Left lobe of liver (tissue), 2 donors: ENCODE measurements at regions not wholly inside any gene's neighbourhood (a gene's known extent, or its start where the extent isn't known, plus 50 kb on each side); places are given as distances from the start of the nearest gene placed in this dataset.

ENCODE experiments used
- ATAC-seq: fragments of 200-7000 bp; cut with Tn5 transposase; one replicate; pipeline ENCODE4 v1.9.1; 2020; ENCODE audit warnings: mild to moderate bottlenecking, moderate library complexity
- DNase-seq: peaks from one replicate; pipeline ENCODE4 v3.0.0-alpha.2; 2020; ENCODE audit warnings: low spot score
- donor health status: DM: no; HTN: no; CAD: no; lungs with moderate emphysema.
- donor health status: DM: no; HTN: yes; CAD: no.

- DNase-seq (no peak), ATAC-seq (no peak)
Measured at GRCh38 chr1:198902655-198903054, 263.8 kb downstream of the PTPRC start.

GRCh38 chr1:198903203-198903602, 264.4 kb downstream of the PTPRC start:
- no peak for ATAC-seq
- no peak for DNase-seq

- DNase-seq (no peak), ATAC-seq (no peak)
Measured at GRCh38 chr1:198903621-198904020, 264.8 kb downstream of the PTPRC start.

DNA sequence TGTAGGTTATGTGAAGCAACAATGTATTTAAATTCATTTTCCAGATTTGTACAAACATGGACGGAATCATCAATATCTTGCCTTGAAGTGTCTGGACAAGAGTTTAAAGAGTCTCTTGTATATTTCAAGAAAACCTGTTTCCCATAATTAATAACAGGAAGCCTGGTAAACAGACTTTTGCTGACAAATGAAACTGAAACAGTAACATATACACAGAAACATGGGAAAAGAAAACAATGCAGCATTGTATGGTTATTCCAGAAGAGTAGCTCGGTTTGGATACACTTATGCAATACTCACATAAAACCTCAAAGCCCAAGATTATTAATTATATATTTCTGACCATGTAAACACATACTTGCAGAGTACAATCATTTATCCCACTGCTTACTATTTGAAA, 265.5 kb downstream of the PTPRC start:
- ATAC-seq = no peak
- no peak for DNase-seq

GRCh38 chr1:198906739-198907422, 268.0 kb downstream of the PTPRC start:
- ATAC-seq (no peak), DNase-seq (no peak)

DNA sequence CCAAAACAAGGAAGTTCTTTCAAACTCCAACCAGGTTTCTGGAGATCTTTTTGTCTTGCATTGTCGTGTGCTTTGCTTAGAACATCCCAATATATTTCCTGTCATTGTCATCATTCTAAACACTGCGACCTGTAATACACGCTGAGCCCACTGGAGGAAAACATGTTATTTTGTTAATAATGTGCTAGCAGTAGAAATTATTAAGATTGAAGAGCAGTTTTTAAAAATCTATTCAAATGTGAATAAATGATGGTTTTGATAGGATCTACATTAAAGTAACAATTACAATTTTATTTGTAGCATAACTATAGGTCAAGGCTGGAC, 268.5 kb downstream of the PTPRC start:
- DNase-seq (no peak), ATAC-seq (no peak)

GRCh38 chr1:198908995-198909394, 270.2 kb downstream of the PTPRC start:
- DNase-seq (no peak), ATAC-seq (no peak)

DNA sequence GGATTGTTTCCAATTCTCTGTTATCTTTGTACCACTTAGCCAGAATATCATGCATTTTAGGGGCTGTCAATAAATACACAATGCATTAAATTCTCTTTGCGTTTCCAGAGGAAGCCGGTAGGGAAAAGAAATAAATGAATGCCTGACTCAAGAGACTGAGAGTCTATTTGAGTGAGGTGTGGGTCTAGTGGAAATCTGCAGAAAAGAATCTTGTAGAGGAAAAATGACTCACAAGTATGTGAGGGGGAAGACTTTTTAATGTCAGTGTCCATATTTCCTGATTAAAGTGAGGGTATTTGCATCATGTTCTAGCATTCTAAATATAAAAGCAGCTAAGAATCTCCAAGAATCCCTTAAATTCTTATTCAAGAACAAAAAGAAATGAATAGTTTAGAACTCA, 271.1 kb downstream of the PTPRC start:
- DNase-seq (no peak), ATAC-seq (no peak)

- ATAC-seq = no peak
- DNase-seq = no peak
Measured at GRCh38 chr1:198910816-198911215, 272.0 kb downstream of the PTPRC start.

DNA sequence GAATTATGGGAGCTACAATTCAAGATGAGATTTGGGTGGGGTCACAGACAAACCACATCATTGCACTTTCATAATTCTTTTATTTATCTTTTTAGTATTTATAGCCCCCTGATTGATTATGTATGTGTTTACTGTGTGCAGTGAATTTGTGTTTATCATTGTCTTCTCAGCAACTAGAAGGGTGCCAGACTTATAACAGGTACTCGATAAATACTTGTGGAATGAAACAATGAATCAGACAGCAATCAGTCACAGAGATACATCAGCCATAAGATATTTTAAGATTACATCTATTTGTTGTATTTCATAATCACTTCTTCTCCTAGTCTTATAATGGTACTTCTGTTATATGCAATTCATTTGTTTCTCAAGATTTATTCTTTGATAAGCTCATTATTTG, 273.2 kb downstream of the PTPRC start:
- DNase-seq = no peak
- ATAC-seq = no peak

DNA sequence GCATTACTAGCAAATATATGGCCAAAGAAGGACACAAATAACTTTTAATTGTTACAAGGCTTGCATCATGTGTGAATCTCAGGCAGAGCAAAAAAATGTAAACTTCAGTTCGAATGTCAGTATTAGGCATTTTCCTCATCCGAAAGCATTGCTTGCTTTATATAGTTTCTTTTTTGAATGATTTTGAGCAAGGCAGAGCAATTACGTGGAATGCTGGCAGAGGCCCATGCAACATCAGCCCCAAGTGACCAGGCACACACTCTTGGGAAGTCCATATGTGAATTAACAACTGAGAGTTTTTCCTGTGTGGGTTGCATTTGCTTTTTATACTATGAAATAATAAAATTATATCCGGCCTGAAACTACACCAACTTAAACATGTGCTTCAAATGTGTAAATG, 274.8 kb downstream of the PTPRC start:
- ATAC-seq = no peak
- DNase-seq = no peak

- ATAC-seq (no peak), DNase-seq (no peak)
Measured at GRCh38 chr1:198915327-198916231, 276.7 kb downstream of the PTPRC start.

- ATAC-seq = no peak
- no peak for DNase-seq
Measured at GRCh38 chr1:198917226-198917625, 278.4 kb downstream of the PTPRC start.

DNA sequence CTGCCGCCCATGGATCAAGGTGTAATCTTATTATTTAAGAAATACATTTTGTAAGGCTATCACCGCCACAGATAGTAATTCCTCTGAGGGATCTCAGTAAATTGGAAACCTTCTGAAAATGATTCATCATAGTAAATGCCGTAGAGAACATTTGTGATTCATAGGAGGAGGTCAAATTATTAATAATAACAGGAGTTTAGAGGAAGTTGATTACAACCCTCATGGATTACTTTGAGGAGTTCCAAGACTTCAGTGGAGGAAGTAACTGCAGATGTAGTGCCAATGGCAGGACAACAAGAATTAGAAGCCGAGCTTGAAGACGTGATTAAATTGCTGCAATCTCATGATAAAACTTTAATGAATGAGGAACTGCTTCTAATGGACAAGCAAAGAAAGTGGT, 280.1 kb downstream of the PTPRC start:
- DNase-seq = no peak
- ATAC-seq = no peak

- ATAC-seq (no peak), DNase-seq (no peak)
Measured at GRCh38 chr1:198919667-198920398, 281.0 kb downstream of the PTPRC start.

GRCh38 chr1:198922638-198923430, 284.0 kb downstream of the PTPRC start:
- ATAC-seq = no peak
- DNase-seq = no peak

DNA sequence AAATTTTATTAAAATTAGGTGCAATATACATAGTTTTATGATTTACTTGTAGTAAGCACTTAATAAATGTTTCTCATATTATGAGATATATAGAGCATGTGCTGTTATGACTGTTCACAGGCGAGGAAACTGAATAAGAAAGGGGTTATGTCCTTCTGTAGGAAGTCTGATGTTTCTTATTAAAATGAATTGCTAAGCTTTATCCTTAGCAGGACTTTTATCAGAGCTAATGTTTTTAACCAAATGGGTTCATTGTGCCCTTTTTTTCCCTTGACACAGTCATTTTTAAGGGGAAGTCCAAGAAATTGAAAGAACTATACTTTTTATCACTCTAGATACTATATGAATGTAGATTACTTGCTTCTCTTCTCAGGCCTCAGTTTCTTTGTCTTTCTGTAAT, 285.2 kb downstream of the PTPRC start:
- ATAC-seq (no peak), DNase-seq (no peak)

DNA sequence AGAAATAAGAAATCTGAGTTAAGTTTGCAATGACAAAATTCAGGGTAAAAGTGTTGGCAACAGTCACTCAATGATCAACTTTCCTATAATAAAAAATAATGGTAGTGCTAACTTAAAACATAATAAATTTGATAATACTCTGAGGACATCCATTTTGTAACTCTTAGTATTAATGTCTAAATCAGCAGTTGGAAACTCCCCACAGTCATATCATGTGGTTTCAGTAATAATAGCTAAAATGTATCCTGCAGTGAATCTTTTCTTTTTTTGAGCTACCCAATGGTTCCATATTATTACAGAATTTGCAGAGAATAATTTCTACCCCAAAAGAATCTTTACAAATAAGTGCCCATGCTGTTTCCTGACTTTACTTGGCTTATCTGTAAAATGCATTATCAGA, 286.7 kb downstream of the PTPRC start:
- no peak for DNase-seq

DNA sequence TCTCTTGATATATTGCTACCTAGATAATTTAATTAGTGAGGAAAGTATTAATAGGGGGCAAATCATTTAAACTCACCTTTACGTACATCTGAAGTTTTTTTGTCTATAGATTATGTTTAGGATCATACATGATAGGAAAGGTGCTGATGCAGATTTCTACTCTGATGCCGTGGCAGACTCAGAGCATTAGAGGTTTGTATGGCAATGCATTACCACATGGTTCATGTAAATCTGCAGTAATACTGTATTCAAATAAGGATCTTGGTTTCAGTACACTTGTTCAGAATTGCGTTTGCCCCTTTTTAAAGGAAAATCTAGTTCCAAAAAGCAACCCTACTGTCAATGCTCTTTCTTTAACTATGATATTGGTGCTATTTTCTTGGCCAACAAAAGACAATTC, 288.3 kb downstream of the PTPRC start:
- ATAC-seq (no peak), DNase-seq (no peak)

More for the DNA sequence above, 286.7 kb downstream of the PTPRC start:
- no peak for ATAC-seq

- no peak for ATAC-seq
- DNase-seq = no peak
Measured at GRCh38 chr1:198929111-198929604, 290.3 kb downstream of the PTPRC start.
